Common myeloid progenitor, CD34-positive (primary cell): ENCODE measurements at regions not wholly inside any gene's neighbourhood (a gene's known extent, or its start where the extent isn't known, plus 50 kb on each side); places are given as distances from the start of the nearest gene placed in this dataset.

ENCODE experiments used
- CTCF ChIA-PET: fragments of 350-600 bp; sonication (Branson Sonifier 250); formaldehyde crosslinking; loops from one replicate; lab custom pipeline; 2021; ENCODE audit warnings: antibody characterized with exemption; lab: Charles Lee
- POLR2A ChIA-PET: fragments of 350-600 bp; sonication (Branson Sonifier 250); formaldehyde crosslinking; loops from one replicate; lab custom pipeline; 2021; ENCODE audit warnings: antibody characterized with exemption; lab: Charles Lee
- DNase-seq, 3 donors: peaks; one replicate each; pipeline versions ENCODE4 v3.0.0 to v3.0.0-alpha.2; 2013
- H3K27ac ChIP-seq, 2 experiments: 1 replicate in 1 of 2; 2 replicates in 1 of 2; pipeline ENCODE4 v1.7.0; 2013; ENCODE audit warnings: inconsistent platforms in 2 of 2, low read length in 2 of 2, mild to moderate bottlenecking in 2 of 2, low read depth in 1 of 2, moderate library complexity in 1 of 2; ENCODE audit not compliant: severe bottlenecking in 2 of 2, insufficient read depth in 1 of 2, poor library complexity in 1 of 2
- H3K27me3 ChIP-seq, 5 experiments: replicated peaks in 2 of 5; 1 replicate in 3 of 5; 2 replicates in 2 of 5; pipeline versions ENCODE4 v1.6.1 to v1.7.0; 2013; ENCODE audit warnings: low read length in 4 of 5, mild to moderate bottlenecking in 2 of 5, moderate library complexity in 2 of 5, inconsistent platforms in 1 of 5; ENCODE audit not compliant: insufficient read depth in 5 of 5, control insufficient read depth in 4 of 5
- H3K36me3 ChIP-seq, 4 experiments: 1 replicate in 2 of 4; 2 replicates in 2 of 4; pipeline versions ENCODE4 v1.6.1 to v1.7.0; 2013; ENCODE audit warnings: low read length in 3 of 4, control low read depth in 1 of 4, mild to moderate bottlenecking in 1 of 4; ENCODE audit not compliant: control insufficient read depth in 4 of 4, insufficient read depth in 4 of 4
- H3K4me1 ChIP-seq, 4 experiments: 1 replicate in 3 of 4; 2 replicates in 1 of 4; pipeline versions ENCODE4 v1.6.1 to v1.7.1; 2013; ENCODE audit warnings: low read length in 3 of 4, mild to moderate bottlenecking in 3 of 4, control low read depth in 1 of 4, inconsistent platforms in 1 of 4, moderate library complexity in 1 of 4; ENCODE audit not compliant: control insufficient read depth in 4 of 4, insufficient read depth in 4 of 4; ENCODE audit errors: control extremely low read depth in 1 of 4
- H3K4me3 ChIP-seq, 7 experiments: 1 replicate in 4 of 7; 2 replicates in 3 of 7; pipeline versions ENCODE4 v1.5.1 to v1.7.0; 2013; ENCODE audit warnings: mild to moderate bottlenecking in 7 of 7, low read length in 6 of 7, moderate library complexity in 6 of 7, inconsistent platforms in 2 of 7, low read depth in 2 of 7, control low read depth in 1 of 7; ENCODE audit not compliant: insufficient read depth in 4 of 7, control insufficient read depth in 1 of 7; ENCODE audit errors: extremely low read depth in 1 of 7
- H3K9me3 ChIP-seq, 5 experiments: 1 replicate in 4 of 5; 2 replicates in 1 of 5; pipeline versions ENCODE4 v1.6.1 to v1.7.1; 2013; ENCODE audit warnings: low read length in 4 of 5, mild to moderate bottlenecking in 2 of 5, inconsistent platforms in 1 of 5, low read depth in 1 of 5, moderate library complexity in 1 of 5; ENCODE audit not compliant: control insufficient read depth in 4 of 5, insufficient read depth in 2 of 5; ENCODE audit errors: control extremely low read depth in 1 of 5
- WGBS: methylation state at CpG from one replicate; pipeline ENCODE4 v1.1.5; 2013; ENCODE audit not compliant: insufficient coverage; 5-methylcytosine and 5-hydroxymethylcytosine counted together

DNA sequence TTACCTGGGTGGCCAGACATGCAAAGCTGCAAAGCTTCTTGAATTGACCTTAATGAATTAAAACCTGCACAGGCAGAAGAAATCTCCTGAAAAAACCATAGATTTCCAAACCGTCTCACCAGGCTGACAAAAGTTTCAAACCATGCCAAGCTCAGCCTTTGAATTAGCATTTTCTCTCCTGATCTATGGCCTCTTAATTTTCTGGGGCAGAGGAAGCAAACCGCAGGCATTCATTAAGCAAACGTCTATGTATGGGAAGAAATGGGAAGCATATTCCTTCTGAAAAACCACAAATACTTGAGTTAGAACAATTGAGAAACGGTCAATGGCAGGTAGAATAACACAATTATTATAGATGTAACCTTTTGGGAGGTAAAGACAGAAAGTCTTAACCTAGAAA is 500.2 kb upstream of the NR2F2 start:
- H3K27ac ChIP-seq: no peak overlapping the region
- 43% methylated on average over 2 of the region's 4 CpGs for WGBS
- DNase-seq: no peak
- ChIA-PET CTCF (no interaction called here), POLR2A (no interaction called here)
- H3K36me3 ChIP-seq: no peaks in the 10 kb centered on the region
- no peaks in the 10 kb centered on the region for H3K9me3 ChIP-seq
- H3K4me1 ChIP-seq: no peaks in the 10 kb centered on the region
- H3K4me3 ChIP-seq: no peak overlapping the region
- peaks cover 0 to 10% (median 4%) of the 10 kb centered on the region in 5 experiments for H3K27me3 ChIP-seq

- Histone ChIP-seq H3K4me3 (no peak overlapping the region), H3K4me1 (no peaks in the 10 kb centered on the region), H3K27me3 (peaks cover 0 to 4% (median 0%) of the 10 kb centered on the region in 5 experiments), H3K36me3 (no peaks in the 10 kb centered on the region), H3K9me3 (no peaks in the 10 kb centered on the region), H3K27ac (no peak overlapping the region)
- WGBS: 78% methylated on average over 1 of the region's 3 CpGs
- CTCF ChIA-PET: no interaction called here
- POLR2A ChIA-PET: interaction anchor here (0.6 kb wide), 1 partner anchor 95 kb away, joined by 3 read pairs; no protein-coding TSS in a partner anchor
- no peak for DNase-seq
These were observed 497.8 kb upstream of the NR2F2 start for GRCh38 chr15:95832668-95833067.

GRCh38 chr15:95834028-95834804 is 496.3 kb upstream of the NR2F2 start:
- no CpG with 5 or more reads among the region's 5 CpGs for WGBS
- CTCF ChIA-PET: interaction anchor here (0.7 kb wide), 1 partner anchor 508 kb away, joined by 3 read pairs; no protein-coding TSS in a partner anchor
- Histone ChIP-seq H3K36me3 (no peaks in the 10 kb centered on the region), H3K27ac (no peak overlapping the region), H3K4me3 (no peak overlapping the region), H3K27me3 (peaks cover 0 to 4% (median 0%) of the 10 kb centered on the region in 5 experiments), H3K4me1 (no peaks in the 10 kb centered on the region), H3K9me3 (no peaks in the 10 kb centered on the region)
- POLR2A ChIA-PET: no interaction called here
- DNase-seq: no peak

DNA sequence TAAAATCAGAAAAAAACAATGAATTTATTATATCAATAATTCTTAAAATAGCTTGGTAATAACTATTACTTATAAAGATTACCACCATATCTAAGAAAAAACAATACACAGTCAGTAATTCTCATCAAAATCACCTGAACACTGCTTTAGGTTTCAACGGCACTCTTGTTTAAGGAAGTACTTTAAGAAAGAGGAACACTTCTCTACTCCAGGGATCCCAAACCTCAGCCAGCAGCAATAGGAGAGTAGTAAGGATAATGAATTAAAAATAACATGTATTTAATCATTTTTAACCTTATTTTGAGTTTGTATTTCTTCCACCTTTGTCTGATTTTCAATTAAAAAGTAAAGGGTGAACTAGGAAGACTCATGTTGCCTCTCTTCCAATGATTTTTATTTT is 494.0 kb upstream of the NR2F2 start:
- Histone ChIP-seq H3K4me3 (no peak overlapping the region), H3K9me3 (no peaks in the 10 kb centered on the region), H3K27me3 (peaks cover 0 to 4% (median 0%) of the 10 kb centered on the region in 5 experiments), H3K36me3 (no peaks in the 10 kb centered on the region), H3K4me1 (no peaks in the 10 kb centered on the region), H3K27ac (no peak overlapping the region)
- ChIA-PET CTCF (no interaction called here), POLR2A (no interaction called here)
- WGBS: no CpG with 5 or more reads among the region's 1 CpG
- peak in 2 of 3 donors; percentile 46 to 53 for DNase-seq

GRCh38 chr15:95837341-95838004 is 493.0 kb upstream of the NR2F2 start:
- Histone ChIP-seq H3K4me3 (no peak overlapping the region), H3K36me3 (no peaks in the 10 kb centered on the region), H3K27ac (no peak overlapping the region), H3K9me3 (no peaks in the 10 kb centered on the region), H3K4me1 (no peaks in the 10 kb centered on the region), H3K27me3 (peaks cover 0 to 4% (median 0%) of the 10 kb centered on the region in 5 experiments)
- no CpG with 5 or more reads among the region's 4 CpGs for WGBS
- CTCF ChIA-PET: no interaction called here
- POLR2A ChIA-PET: no interaction called here
- no peak for DNase-seq

DNA sequence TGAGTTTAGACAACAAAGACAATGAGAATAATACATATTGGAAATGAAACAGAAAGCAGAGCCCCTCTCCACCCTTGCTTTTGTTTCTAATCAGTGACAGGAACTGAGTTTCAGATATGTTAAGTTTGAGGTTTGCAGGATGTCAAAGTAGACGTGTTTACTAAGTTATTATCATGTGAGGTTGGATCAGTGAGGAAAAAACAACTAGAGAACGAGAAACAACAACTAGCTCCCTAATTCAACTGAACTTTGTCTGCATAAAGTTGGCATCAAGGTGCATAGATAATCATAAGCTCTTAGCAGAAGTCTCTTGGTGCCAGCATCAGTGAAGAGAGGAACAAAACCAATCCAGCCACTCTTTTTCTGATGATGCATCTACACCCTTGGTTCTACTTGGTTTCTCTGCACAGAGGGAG is 491.1 kb upstream of the NR2F2 start:
- no peak overlapping the region for H3K4me3 ChIP-seq
- POLR2A ChIA-PET: no interaction called here
- H3K4me1 ChIP-seq: no peaks in the 10 kb centered on the region
- H3K27ac ChIP-seq: no peak overlapping the region
- WGBS: 0% methylated on average over 1 of the region's 2 CpGs
- peak in 2 of 3 donors; percentile 9 to 19 for DNase-seq
- CTCF ChIA-PET: no interaction called here
- H3K27me3 ChIP-seq: peaks cover 0 to 4% (median 0%) of the 10 kb centered on the region in 5 experiments
- H3K9me3 ChIP-seq: no peaks in the 10 kb centered on the region
- H3K36me3 ChIP-seq: no peaks in the 10 kb centered on the region

GRCh38 chr15:95840004-95840403 is 490.5 kb upstream of the NR2F2 start:
- Histone ChIP-seq H3K36me3 (no peaks in the 10 kb centered on the region), H3K4me3 (no peak overlapping the region), H3K27ac (no peak overlapping the region), H3K4me1 (no peaks in the 10 kb centered on the region), H3K27me3 (peaks cover 0 to 4% (median 0%) of the 10 kb centered on the region in 5 experiments), H3K9me3 (no peaks in the 10 kb centered on the region)
- POLR2A ChIA-PET: no interaction called here
- CTCF ChIA-PET: interaction anchor here (1.2 kb wide), 1 partner anchor 23 kb away, joined by 3 read pairs; no protein-coding TSS in a partner anchor
- 88% methylated on average over 1 of the region's 4 CpGs for WGBS
- DNase-seq: no peak
